Stimulated activated CD4-positive, alpha-beta T cell treated with anti-CD3 and anti-CD28 coated beads, Interleukin-2, amount 100 ng/mL, for 48 hours (primary cell): ENCODE measurements at regions not wholly inside any gene's neighbourhood (a gene's known extent, or its start where the extent isn't known, plus 50 kb on each side); places are given as distances from the start of the nearest gene placed in this dataset.

Source experiments
- DNase-seq, 2 donors: peaks; one replicate each; pipeline ENCODE4 v3.0.0-alpha.2; 2020

- DNase-seq = no peak
Observed at GRCh38 chr6:8275667-8276066, 159.7 kb downstream of the SLC35B3 start.

GRCh38 chr6:8274226-8274625 lies 161.1 kb downstream of the SLC35B3 start:
- DNase-seq = no peak

GRCh38 chr6:8269872-8270454 lies 165.4 kb downstream of the SLC35B3 start:
- no peak for DNase-seq

DNA sequence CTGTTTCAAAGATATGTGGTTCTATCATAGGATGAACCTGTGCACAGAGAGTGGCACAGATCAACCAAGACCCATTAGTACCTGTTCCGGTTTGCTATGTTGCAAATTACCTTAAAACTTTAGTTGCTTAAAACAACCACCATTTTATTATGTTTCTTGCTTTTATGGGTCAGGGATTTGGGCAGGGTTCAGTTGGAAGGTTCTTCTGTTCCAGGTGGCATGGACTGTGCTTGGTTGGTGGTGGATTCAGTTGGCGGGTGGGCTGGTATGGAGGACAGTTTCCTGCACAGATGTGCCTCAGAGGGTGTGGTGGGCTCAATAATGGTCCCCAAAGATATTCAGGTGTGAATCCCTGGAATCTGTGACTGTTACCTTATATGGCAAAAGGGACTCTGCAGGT lies 166.3 kb downstream of the SLC35B3 start:
- no peak for DNase-seq

GRCh38 chr6:8268606-8269005 lies 166.3 kb upstream of the EEF1E1 start:
- DNase-seq = no peak

- no peak for DNase-seq
Observed at GRCh38 chr6:8268156-8268555, 165.8 kb upstream of the EEF1E1 start.

DNA sequence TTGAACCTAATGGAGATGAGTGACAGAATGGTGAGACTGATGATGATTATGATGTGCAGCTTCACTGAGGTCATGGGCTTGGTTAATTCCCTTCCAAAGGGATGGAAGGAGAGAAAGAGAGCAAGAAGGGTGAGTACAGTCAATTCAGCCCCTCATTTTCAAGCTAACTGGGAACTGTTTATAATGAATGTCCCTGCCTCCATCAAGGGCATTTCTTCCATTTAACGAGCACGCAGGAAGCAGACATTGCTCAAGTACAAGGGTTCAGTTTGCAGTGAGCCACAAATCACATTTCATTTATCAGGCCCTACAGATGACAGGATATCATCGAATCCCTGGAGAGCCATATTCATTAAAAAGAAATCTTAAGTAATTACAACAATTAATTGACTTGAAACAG lies 158.3 kb upstream of the EEF1E1 start:
- DNase-seq = no peak

DNA sequence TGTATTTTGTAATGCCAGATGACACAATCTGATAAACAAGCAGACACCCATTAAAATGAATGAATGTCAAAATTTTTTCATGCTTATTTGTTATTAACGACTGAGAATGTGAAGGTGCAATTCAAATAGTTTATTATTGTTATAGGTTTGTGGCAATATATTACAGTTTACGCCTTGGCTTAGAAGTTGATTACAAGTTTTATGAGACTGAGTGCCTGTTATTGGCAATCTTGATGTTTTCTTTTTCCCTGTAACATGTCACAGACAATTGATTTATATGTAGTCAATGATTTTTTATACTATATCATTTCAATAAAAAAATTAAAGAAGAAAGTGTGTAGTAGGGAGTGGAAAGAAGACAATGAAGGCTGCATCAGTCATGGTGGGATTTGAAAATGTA lies 144.1 kb upstream of the EEF1E1 start:
- DNase-seq = no peak

DNA sequence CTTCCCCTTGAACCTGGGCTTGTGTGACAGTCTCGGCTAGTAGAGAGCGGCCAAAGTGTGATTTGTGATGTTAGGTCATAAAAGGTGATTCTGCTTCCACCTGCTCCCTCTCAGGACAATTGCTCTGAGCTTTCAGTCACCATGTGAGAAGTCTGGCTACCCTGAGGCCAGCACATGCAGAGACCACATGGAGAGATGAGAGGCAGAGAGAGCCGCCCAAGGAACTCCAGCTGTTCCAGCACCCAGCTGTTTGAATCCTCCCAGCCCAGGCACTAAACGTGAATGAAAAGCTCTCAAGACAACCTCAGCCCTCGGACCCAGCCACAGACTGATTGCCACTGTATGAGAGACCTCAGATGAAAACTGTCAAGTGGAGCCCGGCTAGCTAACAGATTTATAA lies 143.4 kb upstream of the EEF1E1 start:
- no peak for DNase-seq

DNA sequence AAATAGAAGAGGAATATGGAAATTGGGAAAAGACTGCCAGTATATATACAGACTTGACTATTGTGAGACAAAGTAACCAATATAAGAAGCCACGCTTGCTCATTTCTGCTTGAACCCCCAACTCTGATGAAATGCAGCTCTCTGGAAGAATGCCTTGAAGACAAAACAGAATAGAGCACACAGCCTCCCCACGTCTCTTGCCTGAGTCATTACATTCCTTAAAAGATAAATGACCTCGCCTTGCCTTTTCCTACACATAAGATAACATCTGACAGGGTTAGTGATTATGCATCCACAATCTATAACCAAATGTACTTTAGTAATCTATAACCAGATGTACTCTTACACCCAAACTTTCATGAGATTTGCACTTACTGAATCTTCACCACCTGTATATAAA lies 141.1 kb upstream of the EEF1E1 start:
- no peak for DNase-seq

- DNase-seq = no peak
Observed at GRCh38 chr6:8242885-8243284, 140.5 kb upstream of the EEF1E1 start.

DNA sequence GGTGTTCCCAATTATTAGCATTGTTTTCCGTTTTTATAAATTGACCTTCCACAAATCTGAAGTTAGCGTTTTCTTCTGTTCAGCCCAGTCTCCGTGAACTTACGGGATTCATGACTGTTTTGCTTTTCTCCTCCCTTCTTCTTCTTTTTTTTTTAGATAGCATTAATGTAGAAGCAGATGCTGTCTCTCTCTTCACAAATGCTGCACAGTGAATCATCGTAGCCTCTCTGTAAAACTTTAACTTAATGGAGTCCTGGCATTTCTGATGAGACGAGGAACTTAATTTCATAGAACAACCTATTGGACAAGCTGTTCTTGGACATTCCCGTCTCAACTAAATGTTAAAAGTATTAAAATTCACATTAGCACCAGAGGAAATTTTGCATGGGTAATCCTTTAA lies 138.0 kb upstream of the EEF1E1 start:
- DNase-seq = no peak

- DNase-seq = no peak
Observed at GRCh38 chr6:8238773-8239683, 136.7 kb upstream of the EEF1E1 start.

DNA sequence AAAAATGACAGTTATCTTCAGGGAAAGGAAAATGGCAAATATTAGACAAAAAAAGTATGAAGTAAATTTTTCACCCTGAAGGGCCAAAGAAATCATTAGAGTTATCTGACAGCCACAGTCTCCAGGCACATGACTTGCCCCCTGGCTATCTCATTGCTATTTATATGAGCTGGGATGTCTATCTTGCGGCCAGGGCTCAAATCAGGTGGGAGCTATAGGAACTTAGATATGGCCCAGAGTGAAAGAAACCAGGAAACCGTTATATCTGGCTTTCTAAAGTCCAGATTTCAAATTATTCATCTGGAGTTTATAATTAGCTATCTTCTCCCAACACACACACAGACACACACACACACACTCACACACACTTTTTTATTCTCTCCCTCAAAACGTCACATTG lies 135.3 kb upstream of the EEF1E1 start:
- DNase-seq = no peak

- no peak for DNase-seq
Observed at GRCh38 chr6:8236956-8237355, 134.6 kb upstream of the EEF1E1 start.

- no peak for DNase-seq
Observed at GRCh38 chr6:8234321-8234720, 132.0 kb upstream of the EEF1E1 start.

- no peak for DNase-seq
Observed at GRCh38 chr6:8231956-8232355, 129.6 kb upstream of the EEF1E1 start.

- DNase-seq = no peak
Observed at GRCh38 chr6:8229915-8230756, 127.8 kb upstream of the EEF1E1 start.

DNA sequence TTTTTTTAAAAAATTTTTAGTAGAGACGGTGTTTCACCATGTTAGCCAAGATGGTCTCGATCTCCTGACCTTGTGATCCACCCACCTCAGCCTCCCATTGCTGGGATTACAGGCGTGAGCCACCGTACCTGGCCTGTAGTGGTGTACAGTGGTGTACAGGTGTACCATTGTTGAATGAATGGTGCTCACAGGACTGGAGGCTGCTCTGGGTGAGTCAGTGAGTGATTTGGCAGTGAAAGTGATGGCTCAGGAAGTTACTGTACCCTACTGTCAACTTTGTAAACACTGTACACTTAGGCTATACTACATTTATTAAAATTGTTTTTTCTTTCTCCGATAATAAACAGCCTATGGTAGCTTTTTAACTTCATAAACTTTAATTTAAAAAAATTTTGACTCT lies 122.8 kb upstream of the EEF1E1 start:
- DNase-seq = no peak

DNA sequence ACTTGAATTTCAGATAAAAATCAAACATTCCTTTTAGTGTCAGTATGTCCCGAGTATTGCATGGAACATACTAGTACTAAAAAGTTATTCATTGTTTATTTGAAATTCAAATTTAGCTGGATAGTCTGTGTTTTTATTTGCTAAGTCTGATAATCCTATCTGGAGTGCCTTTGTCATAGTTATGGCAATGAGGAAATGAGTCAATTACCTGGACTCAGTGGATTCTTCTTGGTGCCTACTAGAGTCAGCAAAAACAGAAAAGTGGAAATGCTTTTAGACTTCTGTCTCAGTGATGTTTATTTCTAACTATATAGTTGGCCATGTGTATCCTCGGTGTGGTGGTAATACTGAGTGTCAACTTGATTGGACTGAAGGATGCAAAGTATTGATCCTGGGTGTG lies 121.3 kb upstream of the EEF1E1 start:
- DNase-seq = no peak

DNA sequence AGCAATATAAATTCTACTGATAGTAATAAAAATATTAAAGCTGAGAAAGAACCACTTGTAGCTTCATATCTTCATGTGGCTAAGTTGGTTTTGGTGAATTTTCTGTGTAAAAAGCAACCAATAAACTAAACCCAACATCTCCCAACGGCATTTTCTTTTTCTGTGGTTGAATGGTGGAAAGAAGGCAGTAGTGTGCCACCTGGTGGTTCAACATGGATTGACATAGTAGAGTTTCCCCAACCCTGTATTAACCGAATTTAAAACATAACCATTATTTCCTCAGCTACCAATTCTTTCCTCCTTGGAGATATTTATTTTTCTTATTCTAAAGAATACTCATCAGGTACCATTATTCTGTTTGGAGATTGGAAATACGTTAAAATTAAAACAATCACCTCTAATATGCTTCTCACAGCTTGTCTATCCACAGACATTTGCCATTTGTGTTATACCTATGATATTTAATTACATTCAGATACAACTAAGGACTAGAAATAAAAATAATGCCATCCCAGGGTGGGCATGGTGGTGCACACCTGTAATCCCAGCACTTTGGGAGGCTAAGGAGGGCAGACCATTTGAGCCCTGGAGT lies 117.1 kb upstream of the EEF1E1 start:
- peak; percentile 36 to 38 for DNase-seq

DNA sequence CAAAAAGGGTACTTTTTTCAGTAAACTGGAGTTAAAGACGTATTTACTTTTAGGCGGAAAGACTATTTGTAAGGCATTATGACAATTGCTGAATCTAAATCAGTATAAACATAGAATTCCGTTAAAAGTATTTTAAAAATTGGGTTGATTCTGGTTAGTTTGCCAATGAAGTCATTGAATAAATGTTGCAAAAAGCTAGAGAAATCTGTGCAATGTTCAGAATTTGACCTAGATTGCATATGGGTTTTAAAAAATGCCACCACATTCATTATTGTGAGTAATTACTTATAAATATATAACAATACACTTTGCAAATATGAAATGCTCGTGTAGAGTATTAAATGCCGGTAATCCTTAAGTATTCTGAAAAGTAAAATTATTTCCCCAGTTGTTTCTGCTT lies 116.5 kb upstream of the EEF1E1 start:
- DNase-seq = no peak

DNA sequence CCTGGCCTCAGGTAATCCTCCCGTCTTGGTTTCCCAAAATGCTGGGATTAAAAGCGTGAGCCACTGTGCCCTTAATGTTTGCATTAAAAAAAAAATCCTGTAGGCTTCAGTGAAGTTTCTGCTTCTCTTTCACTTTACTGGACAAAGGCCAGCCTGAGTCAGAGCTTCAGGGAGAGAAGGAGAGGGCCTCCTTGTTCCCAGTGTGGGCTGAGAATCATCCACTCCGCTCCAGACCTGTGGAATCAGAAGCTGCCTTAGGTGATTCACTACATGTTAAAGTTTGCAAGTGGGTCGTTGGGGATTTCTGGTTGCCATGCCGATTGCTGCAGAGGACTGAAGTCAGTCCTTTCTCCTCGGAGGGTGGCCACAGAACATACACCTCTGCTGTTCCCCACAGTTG lies 113.3 kb upstream of the EEF1E1 start:
- no peak for DNase-seq
